Upper lobe of left lung (tissue), 4 donors: ENCODE measurements at regions not wholly inside any gene's neighbourhood (a gene's known extent, or its start where the extent isn't known, plus 50 kb on each side); places are given as distances from the start of the nearest gene placed in this dataset.

Experiments
- EP300 ChIP-seq, 4 donors: sonication (generic); formaldehyde crosslinking; IDR thresholded peaks; one replicate each; pipeline ENCODE4 v1.5.1; 2017; ENCODE audit warnings: antibody characterized with exemption in 4 of 4, control low read depth in 2 of 4
- POLR2A ChIP-seq, 4 donors: fragments of 450-650 bp; IDR thresholded peaks; one replicate each; pipeline ENCODE4 v1.5.1; 2016 to 2017; ENCODE audit warnings: antibody characterized with exemption in 4 of 4, mild to moderate bottlenecking in 2 of 4
- TF ChIP-seq, protein P1 (sequence below), 6 experiments: fragments of 450-650 bp in 4 of 6; fragments of 200-600 bp in 2 of 6; sonication (generic) in 2 of 6; IDR thresholded peaks; one replicate each; pipeline ENCODE4 v1.5.1; 2016 to 2019; ENCODE audit warnings: antibody characterized with exemption in 6 of 6

DNA sequence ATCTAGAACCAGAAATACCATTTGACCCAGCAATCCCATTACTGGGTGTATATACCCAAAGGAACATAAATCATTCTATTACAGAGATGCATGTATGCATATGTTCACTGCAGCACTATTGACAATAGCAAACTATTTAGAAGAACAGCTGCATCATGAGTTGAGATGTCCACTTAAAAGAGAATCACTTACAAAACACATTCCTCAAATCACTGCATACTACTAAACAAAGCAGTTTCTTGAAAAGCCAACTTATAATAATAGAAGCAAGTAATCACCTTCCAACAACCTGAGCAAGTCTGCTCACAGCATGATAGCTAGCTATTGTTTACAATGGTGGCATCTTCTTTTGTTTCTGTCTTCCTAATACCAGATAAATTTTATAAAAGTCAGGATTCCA lies 454.7 kb upstream of the ADAMTS9 start:
- TF ChIP-seq, protein P1, sequence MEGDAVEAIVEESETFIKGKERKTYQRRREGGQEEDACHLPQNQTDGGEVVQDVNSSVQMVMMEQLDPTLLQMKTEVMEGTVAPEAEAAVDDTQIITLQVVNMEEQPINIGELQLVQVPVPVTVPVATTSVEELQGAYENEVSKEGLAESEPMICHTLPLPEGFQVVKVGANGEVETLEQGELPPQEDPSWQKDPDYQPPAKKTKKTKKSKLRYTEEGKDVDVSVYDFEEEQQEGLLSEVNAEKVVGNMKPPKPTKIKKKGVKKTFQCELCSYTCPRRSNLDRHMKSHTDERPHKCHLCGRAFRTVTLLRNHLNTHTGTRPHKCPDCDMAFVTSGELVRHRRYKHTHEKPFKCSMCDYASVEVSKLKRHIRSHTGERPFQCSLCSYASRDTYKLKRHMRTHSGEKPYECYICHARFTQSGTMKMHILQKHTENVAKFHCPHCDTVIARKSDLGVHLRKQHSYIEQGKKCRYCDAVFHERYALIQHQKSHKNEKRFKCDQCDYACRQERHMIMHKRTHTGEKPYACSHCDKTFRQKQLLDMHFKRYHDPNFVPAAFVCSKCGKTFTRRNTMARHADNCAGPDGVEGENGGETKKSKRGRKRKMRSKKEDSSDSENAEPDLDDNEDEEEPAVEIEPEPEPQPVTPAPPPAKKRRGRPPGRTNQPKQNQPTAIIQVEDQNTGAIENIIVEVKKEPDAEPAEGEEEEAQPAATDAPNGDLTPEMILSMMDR (IDR thresholded peaks at IDR 0.05), result no peak
- TF ChIP-seq POLR2A (IDR thresholded peaks at IDR 0.05) (no peak), EP300 (IDR thresholded peaks at IDR 0.05) (no peak)
